ENCODE measurements at regions not wholly inside any gene's neighbourhood (a gene's known extent, or its start where the extent isn't known, plus 50 kb on each side); places are given as distances from the start of the nearest gene placed in this dataset.

- ATAC-seq (no peak), FAIRE-seq (no peak), DNase-seq (ENCODE audit: low read depth in 1 of 2, low spot score in 1 of 2) (no peak)
- Histone ChIP-seq H3K4me1 (no peaks in the 10 kb centered on the region), H3K4me2 (no peak overlapping the region), H3K4me3 (no peak overlapping the region), H3K9me3 (no peaks in the 10 kb centered on the region), H3K27ac (no peak overlapping the region)
- no peak for TF ChIP-seq ZNF302 (CRISPR knock-in tag; IDR thresholded peaks at IDR 0.05)
- TF ChIP-seq EHMT2 (IDR thresholded peaks at IDR 0.05; ENCODE audit: low read depth), result no peak
- TF ChIP-seq NR3C1 (IDR thresholded peaks at IDR 0.05), result no peak
- no peak for TF ChIP-seq ZC3H11A (IDR thresholded peaks at IDR 0.05)
- no peak for TF ChIP-seq RARB (CRISPR knock-in tag; IDR thresholded peaks at IDR 0.05)
- TF ChIP-seq POLR2A (IDR thresholded peaks at IDR 0.05; ENCODE audit: low read length), result no peak
- no peak for TF ChIP-seq ATOH8 (CRISPR knock-in tag; IDR thresholded peaks at IDR 0.05; ENCODE audit: low read depth)
- no peak for TF ChIP-seq MAFK (IDR thresholded peaks at IDR 0.05; ENCODE audit: partially characterized antibody)
- 63% methylated on average over 11 of the region's 20 CpGs for WGBS (ENCODE audit: missing lambda C conversion rate)
- ChIA-PET POLR2A (no interaction called here), CTCF (interaction anchor here (0.6 to 1.1 kb wide), 2 partner anchors 10 to 12 kb away, joined by 3 to 4 read pairs; no protein-coding TSS in a partner anchor)
Measured at GRCh38 chr10:133032976-133033741, 54.6 kb upstream of the ADGRA1 start.

GRCh38 chr10:133032231-133032630 lies 55.5 kb upstream of the ADGRA1 start:
- no peak overlapping the region for H3K27ac ChIP-seq
- H3K4me1 ChIP-seq, result no peaks in the 10 kb centered on the region
- TF ChIP-seq HOXA7 (CRISPR knock-in tag; IDR thresholded peaks at IDR 0.05), result no peak
- no peak for TF ChIP-seq REST (IDR thresholded peaks at IDR 0.05)
- TF ChIP-seq PHF8 (IDR thresholded peaks at IDR 0.05; ENCODE audit: borderline replicate concordance, low read depth), result no peak
- TF ChIP-seq JUN (IDR thresholded peaks at IDR 0.05), result no peak
- no peak for TF ChIP-seq CEBPB (IDR thresholded peaks at IDR 0.05)
- ATAC-seq, result no peak
- H3K4me3 ChIP-seq, result no peak overlapping the region
- ChIA-PET POLR2A (no interaction called here), CTCF (no interaction called here)
- DNase-seq (ENCODE audit: low read depth in 1 of 2, low spot score in 1 of 2), result no peak
- no peak for FAIRE-seq
- no peak overlapping the region for H3K4me2 ChIP-seq
- no peaks in the 10 kb centered on the region for H3K9me3 ChIP-seq
- WGBS (ENCODE audit: missing lambda C conversion rate), result 69% methylated on average over 9 of the region's 13 CpGs

GRCh38 chr10:133031541-133032125 lies 56.1 kb upstream of the ADGRA1 start:
- ATAC-seq (peak in 1 of 2 experiments; percentile 23; a peak in 3 of 6 replicates), FAIRE-seq (no peak)
- CTCF ChIA-PET, result interaction anchor here (0.7 to 1.1 kb wide), 2 partner anchors 9 to 66 kb away, joined by 3 to 7 read pairs; no protein-coding TSS in a partner anchor

More at GRCh38 chr10:133031541-133032125, 56.1 kb upstream of the ADGRA1 start:
- 27% methylated on average over 14 of the region's 19 CpGs for WGBS (ENCODE audit: missing lambda C conversion rate)
- Histone ChIP-seq H3K4me1 (no peaks in the 10 kb centered on the region), H3K4me2 (no peak overlapping the region), H3K9me3 (no peaks in the 10 kb centered on the region), H3K4me3 (no peak overlapping the region), H3K27ac (no peak overlapping the region)
- no peak for DNase-seq (ENCODE audit: low read depth in 1 of 2, low spot score in 1 of 2)
- TF ChIP-seq CBX8 (IDR thresholded peaks at IDR 0.05), result no peak
- TF ChIP-seq HES2 (IDR thresholded peaks at IDR 0.05), result no peak
- no peak for TF ChIP-seq EP300 (IDR thresholded peaks at IDR 0.05)
- TF ChIP-seq CHD2 (IDR thresholded peaks at IDR 0.05; ENCODE audit: low read length, partially characterized antibody), result no peak
- TF ChIP-seq KDM1A (IDR thresholded peaks at IDR 0.05; ENCODE audit: low read depth), result no peak
- no peak for TF ChIP-seq NR3C1 (IDR thresholded peaks at IDR 0.05)
- TF ChIP-seq SREBF2 (IDR thresholded peaks at IDR 0.05), result no peak
- POLR2A ChIA-PET, result no interaction called here

All from A549 (cell line).